ENCODE measurements at regions not wholly inside any gene's neighbourhood (a gene's known extent, or its start where the extent isn't known, plus 50 kb on each side); places are given as distances from the start of the nearest gene placed in this dataset.

- FAIRE-seq (no peak), DNase-seq (ENCODE audit: low read depth, low spot score) (no peak)
- Histone ChIP-seq H3K9me1 (ENCODE audit: control insufficient read depth, extremely low read depth, insufficient read depth, low read length) (peaks cover 2% of the 10 kb centered on the region), H2AFZ (ENCODE audit: control insufficient read depth, low read length) (no peak overlapping the region), H3K9me3 (ENCODE audit: control insufficient read depth, low read depth, low read length) (no peaks in the 10 kb centered on the region), H3K27ac (ENCODE audit: control insufficient read depth, insufficient read depth, low read length) (no peak overlapping the region), H3K9ac (ENCODE audit: control insufficient read depth, extremely low read depth, insufficient read depth, low read length) (no peak overlapping the region), H3K79me2 (ENCODE audit: control insufficient read depth, insufficient read depth, low read length) (no peaks in the 10 kb centered on the region), H4K20me1 (ENCODE audit: control insufficient read depth, extremely low read depth, insufficient read depth, low read length) (no peaks in the 10 kb centered on the region), H3K36me3 (ENCODE audit: control insufficient read depth in 2 of 2, extremely low read depth in 1 of 2, insufficient read depth in 2 of 2, low read length in 2 of 2) (no peaks in the 10 kb centered on the region), H3K27me3 (ENCODE audit: control insufficient read depth, extremely low read depth, insufficient read depth, low read length) (no peaks in the 10 kb centered on the region), H3K4me3 (ENCODE audit: control insufficient read depth in 2 of 3, extremely low read depth in 1 of 3, insufficient read depth in 2 of 3, low read depth in 1 of 3, low read length in 3 of 3) (no peak overlapping the region), H3K4me2 (ENCODE audit: control insufficient read depth, extremely low read depth, insufficient read depth, low read depth, low read length) (no peak overlapping the region), H3K4me1 (ENCODE audit: control insufficient read depth, extremely low read depth, insufficient read depth, low read length) (peaks cover 28% of the 10 kb centered on the region)
- dilution Hi-C loops (cut with MboI; ENCODE audit: extremely low pct_ligation_motif_present, low sequenced_read_pairs), result no loop called here
- no peak for TF ChIP-seq EZH2 (IDR thresholded peaks at IDR 0.05; ENCODE audit: low read length)
- TF ChIP-seq CTCF (optimal IDR thresholded peaks at IDR 0.05 in 1 of 3, IDR thresholded peaks at IDR 0.05 in 1 of 3, conservative IDR thresholded peaks at IDR 0.05 in 1 of 3; ENCODE audit: extremely low read depth in 1 of 3, insufficient read depth in 2 of 3, low read length in 3 of 3), result no peak
Measured at GRCh38 chr14:34111505-34111904, 160.6 kb upstream of the EGLN3 start.

GRCh38 chr14:34110531-34110930, 159.7 kb upstream of the EGLN3 start:
- FAIRE-seq (no peak), DNase-seq (ENCODE audit: low read depth, low spot score) (no peak)
- no peaks in the 10 kb centered on the region for H4K20me1 ChIP-seq (ENCODE audit: control insufficient read depth, extremely low read depth, insufficient read depth, low read length)

More at GRCh38 chr14:34110531-34110930, 159.7 kb upstream of the EGLN3 start:
- TF ChIP-seq EZH2 (IDR thresholded peaks at IDR 0.05; ENCODE audit: low read length) (no peak), CTCF (optimal IDR thresholded peaks at IDR 0.05 in 1 of 3, IDR thresholded peaks at IDR 0.05 in 1 of 3, conservative IDR thresholded peaks at IDR 0.05 in 1 of 3; ENCODE audit: extremely low read depth in 1 of 3, insufficient read depth in 2 of 3, low read length in 3 of 3) (no peak)
- Histone ChIP-seq H3K36me3 (ENCODE audit: control insufficient read depth in 2 of 2, extremely low read depth in 1 of 2, insufficient read depth in 2 of 2, low read length in 2 of 2) (no peaks in the 10 kb centered on the region), H3K79me2 (ENCODE audit: control insufficient read depth, insufficient read depth, low read length) (no peaks in the 10 kb centered on the region), H3K9me3 (ENCODE audit: control insufficient read depth, low read depth, low read length) (no peaks in the 10 kb centered on the region), H3K27me3 (ENCODE audit: control insufficient read depth, extremely low read depth, insufficient read depth, low read length) (no peaks in the 10 kb centered on the region), H2AFZ (ENCODE audit: control insufficient read depth, low read length) (no peak overlapping the region), H3K9me1 (ENCODE audit: control insufficient read depth, extremely low read depth, insufficient read depth, low read length) (peaks cover 2% of the 10 kb centered on the region), H3K27ac (ENCODE audit: control insufficient read depth, insufficient read depth, low read length) (no peak overlapping the region), H3K4me3 (ENCODE audit: control insufficient read depth in 2 of 3, extremely low read depth in 1 of 3, insufficient read depth in 2 of 3, low read depth in 1 of 3, low read length in 3 of 3) (no peak overlapping the region), H3K4me1 (ENCODE audit: control insufficient read depth, extremely low read depth, insufficient read depth, low read length) (peaks cover 32% of the 10 kb centered on the region), H3K9ac (ENCODE audit: control insufficient read depth, extremely low read depth, insufficient read depth, low read length) (no peak overlapping the region), H3K4me2 (ENCODE audit: control insufficient read depth, extremely low read depth, insufficient read depth, low read depth, low read length) (no peak overlapping the region)
- dilution Hi-C loops (cut with MboI; ENCODE audit: extremely low pct_ligation_motif_present, low sequenced_read_pairs), result no loop called here

All from keratinocyte (primary cell).